SIG-M5 treated with dmso at 0.1 percent for 504 hours (cell line): ENCODE measurements at regions not wholly inside any gene's neighbourhood (a gene's known extent, or its start where the extent isn't known, plus 50 kb on each side); places are given as distances from the start of the nearest gene placed in this dataset.
"Not testable (repeated sequence)": the region's sequence is repeated elsewhere in the genome, so short reads cannot be mapped to it uniquely, and the experiment has no call there.

Experiments
- DNase-seq: peaks from one replicate; lab custom pipeline; 2025; ENCODE audit not compliant: unreplicated experiment; lab: John Stamatoyannopoulos, UW

GRCh38 chr9:90979639-90980038 lies 178.0 kb downstream of the SYK start:
- DNase-seq: no peak

- no peak for DNase-seq
These were observed 180.1 kb downstream of the SYK start for GRCh38 chr9:90981726-90982125.

- DNase-seq: no peak
These were observed 181.8 kb downstream of the SYK start for GRCh38 chr9:90983394-90983793.

DNA sequence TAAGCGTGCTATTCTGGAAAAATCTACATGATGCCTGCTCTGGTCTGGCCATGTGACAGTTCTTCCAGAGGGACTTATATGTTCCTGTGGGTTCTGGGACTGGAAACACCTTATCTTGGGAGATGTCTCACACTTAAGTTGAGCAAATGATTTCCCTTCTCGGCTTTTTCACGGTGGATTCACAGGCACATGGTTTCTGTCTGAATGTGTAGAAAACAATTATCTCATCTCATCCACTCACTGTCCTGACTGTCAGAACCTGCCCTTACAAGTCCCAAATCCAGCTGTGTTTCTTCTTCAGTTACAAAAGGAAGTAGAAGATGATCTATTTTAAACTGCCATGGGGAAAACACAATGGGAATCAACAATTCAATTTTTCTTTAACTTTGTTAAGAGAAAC lies 184.0 kb downstream of the SYK start:
- DNase-seq: no peak

GRCh38 chr9:90986161-90986560 lies 184.5 kb downstream of the SYK start:
- no peak for DNase-seq

GRCh38 chr9:90987566-90987965 lies 185.9 kb downstream of the SYK start:
- DNase-seq: no peak

GRCh38 chr9:90988318-90988717 lies 186.7 kb downstream of the SYK start:
- no peak for DNase-seq

DNA sequence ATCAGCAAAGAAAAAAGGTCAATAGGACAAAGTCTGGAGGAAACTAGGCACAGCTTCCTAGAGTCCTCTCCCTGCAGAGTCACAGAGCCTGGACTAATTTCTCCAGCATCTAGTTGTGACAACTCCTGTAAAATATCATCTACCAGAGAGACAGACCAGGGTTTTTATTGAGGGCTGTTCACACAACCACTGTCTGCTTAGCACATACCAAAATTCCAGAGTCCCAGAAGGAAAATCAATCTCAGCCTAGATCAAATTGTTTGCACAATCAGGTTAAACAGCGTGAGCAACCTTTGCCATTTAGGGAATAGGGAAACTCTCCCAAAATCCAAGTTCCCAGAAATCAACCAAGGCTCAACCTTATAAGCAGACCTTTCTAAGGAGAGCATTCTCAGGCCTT lies 190.3 kb downstream of the SYK start:
- DNase-seq: no peak

DNA sequence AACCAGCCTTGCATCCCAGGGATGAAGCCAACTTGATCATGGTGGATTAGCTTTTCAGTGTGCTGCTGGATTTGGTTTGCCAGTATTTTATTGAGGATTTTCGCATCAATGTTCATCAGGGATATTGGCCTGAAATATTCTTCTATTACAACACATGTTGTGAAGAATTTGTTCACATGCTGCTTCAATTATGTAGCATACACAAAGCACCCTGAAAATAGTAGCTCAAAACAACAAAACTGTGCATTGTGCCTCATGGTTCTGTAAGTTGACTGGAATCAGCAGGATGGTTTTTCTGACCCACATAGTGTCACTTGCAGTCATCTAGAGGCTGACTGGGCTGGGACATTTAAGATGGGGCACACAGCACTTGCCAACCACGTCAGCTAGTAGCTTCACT lies 193.9 kb downstream of the SYK start:
- no peak for DNase-seq

DNA sequence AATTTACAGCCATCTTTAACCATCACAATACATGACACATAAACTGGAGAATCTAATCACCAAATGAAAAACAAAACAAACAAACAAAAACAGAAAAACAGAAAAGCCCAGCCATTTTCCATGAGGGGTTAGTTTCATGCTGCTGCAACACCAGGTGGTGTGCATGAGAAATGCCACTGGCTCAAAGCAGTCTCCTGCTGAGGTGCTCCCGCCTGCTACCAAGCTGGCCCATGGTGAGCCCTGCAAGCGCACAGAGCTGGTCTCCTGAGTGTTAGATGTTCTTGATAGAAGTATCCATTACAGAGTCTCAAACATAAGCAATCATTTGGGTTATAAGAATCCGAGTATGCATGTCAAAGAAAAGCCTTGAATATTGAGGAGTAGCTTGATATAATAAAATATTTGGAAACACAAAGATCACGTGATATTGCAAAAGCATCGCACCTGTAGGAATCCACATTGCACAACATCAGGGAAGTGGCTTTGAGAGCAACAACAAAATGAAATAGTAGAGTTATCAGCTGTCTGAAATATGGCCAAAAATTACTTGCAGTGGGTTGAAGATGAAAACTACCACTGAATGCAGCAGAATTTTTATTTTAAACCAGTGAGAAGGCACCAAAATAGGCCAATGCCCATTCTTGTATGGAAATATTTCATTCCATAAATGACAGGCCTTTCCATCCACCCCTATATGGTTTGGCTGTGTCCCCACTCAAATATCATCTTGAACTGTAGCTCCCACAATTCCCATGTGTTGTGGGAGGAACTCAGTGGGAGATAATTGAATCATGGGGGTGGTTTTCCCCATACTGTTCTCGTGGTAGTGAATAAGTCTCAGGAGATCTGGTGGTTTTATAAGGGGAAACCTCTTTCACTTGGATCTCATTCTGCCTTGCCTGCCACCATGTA lies 194.8 kb downstream of the SYK start:
- no peak for DNase-seq

GRCh38 chr9:90998573-90998972 lies 197.0 kb downstream of the SYK start:
- DNase-seq: no peak

DNA sequence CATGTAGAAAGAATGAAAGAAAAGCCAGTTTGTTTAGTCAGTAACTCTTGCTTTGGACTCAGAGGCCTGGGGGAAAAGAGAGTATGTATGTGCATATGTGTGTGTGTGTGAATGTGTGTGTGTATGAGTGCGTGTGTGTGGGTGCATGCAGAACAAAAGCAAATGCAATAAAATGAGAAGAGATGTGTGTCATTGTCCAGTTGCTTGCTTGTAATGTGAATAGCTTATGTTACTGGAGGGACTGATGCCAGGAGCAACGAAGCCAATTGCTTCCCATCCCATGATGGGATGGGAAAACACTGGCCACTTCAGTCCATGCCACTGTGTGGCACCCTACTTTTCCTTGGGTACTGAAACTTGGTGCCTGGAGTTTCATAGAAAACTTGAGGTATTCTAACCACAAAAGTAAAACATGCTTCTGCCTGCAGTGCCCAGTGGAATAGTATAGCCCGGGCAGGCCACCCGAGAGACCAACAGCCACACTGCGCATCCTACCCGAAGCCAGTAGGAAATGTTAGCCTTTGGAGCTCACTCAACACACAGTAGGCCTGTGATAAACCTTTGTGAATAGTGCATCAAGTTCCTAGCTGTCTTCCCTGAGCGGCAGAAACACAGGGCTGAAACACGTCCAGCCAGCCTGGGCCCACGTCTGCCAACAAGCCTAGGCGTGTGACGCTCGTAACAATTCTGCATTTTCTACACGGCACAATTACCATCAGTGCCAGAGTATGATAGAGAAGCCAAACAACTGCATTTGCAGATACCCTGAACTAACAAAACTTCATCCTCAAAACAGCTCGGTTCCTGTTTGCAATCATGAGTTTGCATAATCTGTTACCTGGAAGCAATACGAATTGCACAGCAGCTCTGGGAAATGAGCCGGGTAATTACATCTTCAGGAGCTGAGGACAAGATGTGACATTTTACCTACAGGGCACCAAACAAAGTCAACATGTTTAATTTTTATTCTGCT lies 198.1 kb downstream of the SYK start:
- no peak for DNase-seq

DNA sequence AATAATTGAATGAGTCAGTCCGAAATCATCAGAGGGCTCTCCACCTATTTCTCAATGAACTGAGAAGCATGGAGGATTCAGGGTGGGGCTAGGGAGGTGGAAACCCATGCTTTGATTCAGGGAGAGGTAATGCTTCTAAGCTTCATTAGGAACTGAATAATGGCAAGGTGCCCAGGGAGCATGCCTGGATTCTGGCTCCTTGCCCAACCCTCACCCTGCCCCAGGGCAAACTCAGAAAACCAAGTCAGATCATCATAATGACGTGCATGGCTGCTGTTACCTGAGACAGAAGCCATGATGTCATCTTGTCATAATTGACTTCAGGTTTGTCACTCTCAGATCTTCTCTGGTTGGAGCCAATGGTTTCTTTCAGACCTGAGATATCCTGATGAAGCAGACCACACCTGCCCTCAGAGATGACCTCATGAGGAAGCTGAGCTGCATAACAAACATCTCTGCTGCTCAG lies 199.6 kb downstream of the SYK start:
- no peak for DNase-seq

- DNase-seq: no peak
These were observed 202.9 kb downstream of the SYK start for GRCh38 chr9:91004484-91004883.

- DNase-seq: no peak
These were observed 203.4 kb downstream of the SYK start for GRCh38 chr9:91004992-91005391.

GRCh38 chr9:91006046-91006445 lies 204.4 kb downstream of the SYK start:
- DNase-seq: no peak

- DNase-seq: no peak
These were observed 206.9 kb downstream of the SYK start for GRCh38 chr9:91008568-91008967.

DNA sequence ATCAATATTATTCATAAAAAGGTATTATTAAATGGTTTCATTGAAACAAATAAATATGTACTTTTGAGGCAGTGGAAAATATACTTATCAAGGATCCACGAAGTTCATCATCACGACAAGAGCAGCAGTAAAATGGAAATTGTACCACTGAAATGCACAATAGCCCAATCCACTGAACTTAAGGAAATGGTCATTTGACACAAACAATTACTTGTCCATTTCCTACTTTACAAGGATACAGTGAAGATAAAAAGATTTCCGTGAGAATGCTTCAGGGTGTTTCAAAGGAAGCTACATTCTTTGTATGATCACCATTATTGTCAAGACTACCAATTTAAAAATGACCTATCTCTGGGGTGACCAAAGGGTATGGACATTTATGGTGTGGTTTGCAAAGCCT lies 210.3 kb downstream of the SYK start:
- no peak for DNase-seq

DNA sequence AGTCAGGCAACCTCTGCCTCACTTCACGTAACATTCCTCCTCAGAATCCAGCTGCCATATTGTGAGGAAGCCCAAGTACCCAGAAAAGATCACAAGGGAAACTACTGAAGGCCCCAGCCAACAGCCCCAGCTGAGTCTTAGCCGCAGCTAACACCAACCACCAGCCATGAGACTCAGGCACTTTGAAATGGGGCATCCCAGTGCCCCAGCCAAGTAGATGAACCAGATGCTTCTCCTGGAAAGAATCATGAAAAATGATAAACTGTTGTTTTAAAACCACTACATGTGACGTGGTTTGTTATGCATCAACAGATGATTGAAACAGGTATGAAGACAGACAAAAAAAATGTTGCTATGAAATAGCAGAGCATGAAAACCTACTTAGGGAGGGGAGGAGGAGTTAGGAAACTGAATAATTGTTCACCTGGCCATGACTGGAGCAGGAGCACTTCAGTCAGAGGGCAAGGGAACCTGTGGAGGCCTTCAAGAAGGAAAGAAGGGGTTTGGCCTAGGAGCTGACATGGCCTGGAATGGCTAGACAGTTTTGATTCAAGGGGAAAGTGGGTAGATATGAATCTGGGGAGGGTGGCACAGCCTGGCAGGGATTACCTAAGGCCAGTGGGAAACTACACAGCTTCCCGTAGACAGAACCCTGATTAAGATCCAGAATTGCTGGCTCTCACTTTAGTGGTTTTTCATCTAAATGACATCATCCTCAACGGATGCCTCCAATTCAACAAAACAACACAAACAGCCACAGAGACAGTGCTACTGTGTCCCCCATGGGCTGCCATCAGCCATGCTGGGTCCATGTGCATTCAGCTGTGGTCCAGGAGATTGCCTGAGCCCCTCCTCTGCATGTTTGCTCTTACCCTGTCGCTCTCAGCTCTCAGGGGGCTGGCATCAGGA lies 211.6 kb downstream of the SYK start:
- DNase-seq: no peak

DNA sequence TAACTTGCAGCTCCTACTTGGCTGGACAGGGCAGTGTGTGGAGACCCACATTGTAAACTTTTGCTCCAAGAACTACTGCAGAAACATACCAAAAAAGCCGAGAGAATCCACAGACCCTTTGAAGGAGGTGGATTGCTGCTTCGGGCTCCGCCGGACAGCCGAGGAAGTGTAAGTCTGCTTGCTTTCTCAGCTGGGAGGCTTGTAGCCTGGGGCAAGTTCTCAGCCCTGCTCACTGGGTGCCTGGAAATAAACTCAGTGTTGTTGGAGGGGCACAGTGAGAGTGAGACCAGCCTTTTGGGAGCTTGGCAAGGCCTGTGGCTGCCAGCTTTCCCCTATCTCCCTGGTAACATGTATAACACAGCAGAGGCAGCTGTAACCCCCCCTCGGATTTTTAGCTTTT lies 215.6 kb downstream of the SYK start:
- DNase-seq: no peak

- DNase-seq: not testable (repeated sequence)
These were observed 218.3 kb downstream of the SYK start for GRCh38 chr9:91019871-91020270.
